ENCODE measurements at regions not wholly inside any gene's neighbourhood (a gene's known extent, or its start where the extent isn't known, plus 50 kb on each side); places are given as distances from the start of the nearest gene placed in this dataset.
"Not testable (repeated sequence)": the region's sequence is repeated elsewhere in the genome, so short reads cannot be mapped to it uniquely, and the experiment has no call there.

DNA sequence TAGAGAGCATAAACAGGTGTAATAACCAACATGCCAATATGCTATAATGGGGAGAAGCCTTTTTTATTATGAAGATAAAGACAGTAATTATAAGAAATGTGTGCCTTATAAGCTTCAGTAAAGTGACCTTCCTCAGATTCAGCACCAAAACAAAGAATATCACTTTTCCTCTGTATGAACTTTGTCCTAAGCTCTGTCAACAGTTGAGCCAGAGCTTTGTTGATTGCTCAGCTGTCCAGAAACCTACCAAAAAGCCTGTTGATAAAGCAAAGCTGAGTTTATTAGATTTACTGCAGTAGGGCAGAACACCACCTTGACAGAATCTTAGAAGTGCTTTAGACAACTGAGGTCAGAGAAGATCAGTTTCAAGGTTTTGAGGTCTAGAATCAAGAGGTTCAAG is 635.3 kb downstream of the EDEM1 start:
- DNase-seq (ENCODE audit: low spot score) = no peak

DNA sequence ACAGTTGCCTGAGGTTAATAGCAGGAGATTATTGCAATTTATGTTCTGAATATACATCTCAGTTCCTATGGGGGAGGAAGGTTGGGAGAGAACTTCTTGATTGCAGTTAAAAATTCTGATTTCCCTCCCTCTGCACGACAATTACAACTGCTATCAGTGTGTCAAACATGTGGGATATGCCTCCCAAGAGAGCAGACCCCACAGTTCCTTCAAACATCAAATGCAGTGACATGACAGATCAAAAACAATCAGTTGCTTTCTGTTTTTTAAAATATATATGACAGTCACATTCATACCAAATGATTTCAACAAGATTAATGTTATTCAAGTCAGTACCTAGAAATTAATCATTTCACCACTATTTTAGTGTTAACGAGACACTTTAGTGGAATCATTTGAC is 639.0 kb downstream of the EDEM1 start:
- DNase-seq (ENCODE audit: low spot score) = no peak

DNA sequence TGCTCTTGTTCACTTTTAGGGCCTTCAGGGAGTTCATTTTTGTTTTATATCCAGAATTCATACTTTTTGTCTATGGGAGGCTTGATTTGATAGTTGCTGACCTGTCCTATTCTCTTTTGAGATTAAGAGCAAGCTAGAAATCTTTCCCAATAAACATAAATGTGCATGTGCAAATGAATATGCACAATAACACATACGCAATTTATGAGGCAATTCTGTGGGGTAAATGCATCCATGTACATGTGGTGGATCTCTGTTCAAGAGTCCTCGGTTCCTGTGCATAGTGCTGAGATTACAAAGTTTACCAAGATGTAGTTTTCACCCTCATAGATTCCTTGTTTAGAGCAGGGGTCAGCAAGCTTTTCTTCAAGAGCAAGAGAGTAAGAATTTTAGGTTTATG is 640.7 kb downstream of the EDEM1 start:
- no peak for DNase-seq (ENCODE audit: low spot score)

DNA sequence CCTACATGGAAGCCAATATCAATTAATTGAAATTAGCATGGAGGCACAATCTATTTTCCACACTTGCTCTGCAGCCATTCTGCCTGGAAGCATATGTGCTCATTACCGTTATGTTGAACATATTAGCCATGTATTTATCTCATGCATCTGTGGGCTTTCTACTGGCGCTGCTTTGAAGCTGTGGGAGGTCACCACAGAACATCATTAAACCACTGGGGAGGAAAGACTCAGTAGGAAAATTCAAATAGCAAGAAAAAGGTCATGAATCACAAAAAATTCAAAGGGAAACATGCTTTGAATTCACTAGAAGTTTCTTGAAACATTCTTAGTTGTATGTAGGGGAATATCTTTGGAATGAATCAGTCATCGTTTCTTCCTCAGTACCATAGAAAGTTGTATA is 652.5 kb downstream of the EDEM1 start:
- no peak for DNase-seq (ENCODE audit: low spot score)

DNA sequence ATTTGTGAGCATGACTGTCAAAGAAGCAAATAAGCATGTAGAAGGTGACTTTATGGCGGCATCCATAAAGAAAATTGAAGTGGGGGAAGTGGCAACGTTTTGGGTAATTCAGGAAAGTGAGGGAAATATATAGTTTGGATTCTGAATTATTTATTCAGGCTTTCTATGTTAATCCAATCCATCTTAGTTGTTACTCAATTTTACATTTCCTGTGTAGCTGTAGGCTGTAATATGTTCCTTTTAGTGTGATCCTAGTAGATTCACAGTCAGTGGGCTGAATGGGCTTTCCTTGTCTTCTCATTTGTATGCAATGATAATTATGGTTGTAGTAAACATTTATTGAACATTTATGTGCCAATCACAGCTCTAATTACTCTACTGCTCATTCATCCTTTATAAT is 654.1 kb downstream of the EDEM1 start:
- no peak for DNase-seq (ENCODE audit: low spot score)

DNA sequence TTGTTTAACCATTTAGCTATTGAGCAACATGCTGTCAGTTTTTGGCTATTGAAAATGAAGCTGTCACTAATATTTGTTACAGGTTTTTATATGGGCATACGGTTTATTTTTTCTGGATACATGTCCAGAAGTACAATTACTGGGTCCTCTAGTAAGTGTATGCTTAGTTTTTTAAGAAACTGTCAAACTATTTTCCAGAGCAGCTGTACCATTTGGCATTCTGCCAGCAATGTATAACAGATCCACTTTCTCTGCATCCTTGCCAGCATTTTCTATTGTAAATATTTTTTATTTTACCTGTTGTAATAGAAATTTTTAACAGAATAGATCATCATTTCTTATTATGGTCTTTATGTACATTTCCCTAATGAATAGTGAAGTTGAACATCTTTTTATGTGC is 658.8 kb downstream of the EDEM1 start:
- no peak for DNase-seq (ENCODE audit: low spot score)

DNA sequence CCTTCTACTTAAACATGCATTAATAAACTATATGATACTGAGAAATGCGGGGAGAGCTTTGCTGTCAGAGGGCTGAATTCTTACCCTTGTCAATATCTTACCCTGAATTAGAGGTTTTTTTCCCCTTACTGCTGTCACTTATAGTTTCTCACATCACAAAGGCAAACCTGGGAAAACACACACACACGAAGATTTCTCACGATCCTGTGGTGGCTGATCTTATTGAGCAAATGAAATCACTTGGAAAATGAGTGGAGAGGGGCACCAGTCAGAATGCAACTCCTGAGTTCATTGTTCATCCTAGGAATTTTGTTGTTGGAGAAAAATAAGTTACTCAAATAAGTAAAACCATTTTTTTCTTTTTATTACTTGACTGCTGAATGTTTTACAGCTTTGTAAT is 673.6 kb downstream of the EDEM1 start:
- no peak for DNase-seq (ENCODE audit: low spot score)

DNA sequence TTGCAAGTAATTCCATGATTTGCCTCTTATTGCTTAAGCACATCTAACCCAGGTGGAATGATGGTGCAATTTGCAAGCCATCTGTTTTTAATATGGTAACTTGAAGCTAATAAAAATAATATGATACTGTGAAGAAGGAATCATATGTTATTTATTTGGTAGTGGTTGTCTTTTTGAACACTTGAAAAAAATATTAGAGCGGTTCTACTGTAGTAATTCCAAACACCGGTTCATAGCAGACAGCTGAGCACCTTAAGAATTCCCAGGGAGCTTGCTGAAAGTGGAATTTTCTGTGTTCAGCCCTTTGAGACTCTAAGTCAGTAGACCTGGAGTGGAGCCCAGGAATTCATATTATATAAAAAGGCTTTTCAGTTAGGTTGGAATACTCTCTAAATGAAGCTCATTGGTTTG is 687.4 kb downstream of the EDEM1 start:
- no peak for DNase-seq (ENCODE audit: low spot score)

DNA sequence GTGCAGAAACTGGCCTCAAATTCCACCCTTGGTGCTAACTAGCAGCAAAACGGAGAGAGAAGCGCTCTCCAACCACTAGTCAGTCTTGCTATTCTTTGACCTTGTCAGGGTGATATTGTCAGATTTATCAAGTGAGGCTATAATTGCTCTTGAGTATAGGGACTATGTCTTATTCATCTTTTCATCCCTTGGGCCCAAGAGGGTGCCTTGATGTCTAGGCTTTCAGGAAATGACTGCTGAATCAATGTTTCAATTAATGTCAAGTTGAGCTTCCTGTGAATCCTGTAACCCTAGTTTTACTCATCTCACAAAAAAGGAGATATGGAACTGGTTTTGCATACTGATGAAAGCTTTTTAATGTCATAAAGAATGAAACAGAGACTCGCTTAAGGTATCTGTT is 701.3 kb downstream of the EDEM1 start:
- DNase-seq (ENCODE audit: low spot score) = no peak

DNA sequence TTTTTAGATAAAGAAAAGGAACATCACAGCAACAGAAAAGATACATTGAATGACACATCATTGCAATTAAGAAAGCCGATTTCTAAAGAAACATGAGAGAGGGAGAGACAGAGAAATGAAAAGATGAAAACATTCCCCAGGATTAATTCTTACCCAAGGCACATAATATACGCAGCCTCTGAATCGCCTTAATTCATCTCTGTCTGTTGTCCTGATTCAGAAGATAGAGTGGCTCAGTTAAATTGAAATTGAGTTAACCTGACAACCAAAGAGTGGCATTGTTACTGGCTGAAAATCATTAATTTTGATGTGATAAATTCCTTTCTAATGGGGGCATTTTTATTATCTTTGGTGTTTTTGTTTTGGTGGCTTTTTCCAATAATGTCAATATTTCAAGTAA is 701.9 kb downstream of the EDEM1 start:
- DNase-seq (ENCODE audit: low spot score) = no peak

DNA sequence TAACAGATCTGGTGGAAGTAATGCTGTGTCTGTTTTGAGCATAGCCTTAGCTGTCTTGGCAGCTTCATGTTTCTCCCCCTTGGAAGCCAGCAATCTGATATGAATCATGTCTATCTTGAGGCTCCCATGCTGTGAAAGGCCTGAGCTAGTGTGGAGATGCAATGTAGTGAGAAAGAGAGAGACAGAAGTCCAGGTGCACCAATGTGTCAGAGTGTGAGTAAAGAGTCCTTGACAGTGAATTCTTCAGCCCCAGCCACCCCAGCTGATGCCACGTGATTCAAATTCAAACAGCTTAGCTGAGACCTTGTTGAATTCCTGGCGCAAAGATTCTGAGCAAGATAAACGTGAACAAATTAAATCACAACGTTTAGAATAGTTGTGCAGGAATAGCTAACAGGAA is 704.2 kb downstream of the EDEM1 start:
- DNase-seq (ENCODE audit: low spot score) = no peak

DNA sequence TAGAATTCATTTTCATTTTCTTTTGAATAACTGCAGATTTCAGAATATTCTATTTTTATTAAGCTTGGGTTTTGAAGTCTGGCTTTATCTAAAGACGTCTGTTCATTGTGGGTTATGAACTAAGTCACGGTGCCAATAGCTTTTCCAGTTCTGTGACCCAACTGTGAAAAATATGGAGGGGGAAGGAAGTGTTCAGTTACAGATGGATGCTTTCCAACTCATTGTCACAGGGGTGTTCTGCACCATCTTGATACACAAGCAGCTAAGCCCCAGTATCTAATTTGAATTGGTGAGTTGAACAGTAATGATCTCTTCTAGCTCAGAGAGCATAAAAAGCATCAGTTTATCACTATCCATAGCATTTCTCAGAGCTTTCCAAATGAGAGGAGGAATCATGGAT is 710.6 kb downstream of the EDEM1 start:
- DNase-seq (ENCODE audit: low spot score) = no peak

DNA sequence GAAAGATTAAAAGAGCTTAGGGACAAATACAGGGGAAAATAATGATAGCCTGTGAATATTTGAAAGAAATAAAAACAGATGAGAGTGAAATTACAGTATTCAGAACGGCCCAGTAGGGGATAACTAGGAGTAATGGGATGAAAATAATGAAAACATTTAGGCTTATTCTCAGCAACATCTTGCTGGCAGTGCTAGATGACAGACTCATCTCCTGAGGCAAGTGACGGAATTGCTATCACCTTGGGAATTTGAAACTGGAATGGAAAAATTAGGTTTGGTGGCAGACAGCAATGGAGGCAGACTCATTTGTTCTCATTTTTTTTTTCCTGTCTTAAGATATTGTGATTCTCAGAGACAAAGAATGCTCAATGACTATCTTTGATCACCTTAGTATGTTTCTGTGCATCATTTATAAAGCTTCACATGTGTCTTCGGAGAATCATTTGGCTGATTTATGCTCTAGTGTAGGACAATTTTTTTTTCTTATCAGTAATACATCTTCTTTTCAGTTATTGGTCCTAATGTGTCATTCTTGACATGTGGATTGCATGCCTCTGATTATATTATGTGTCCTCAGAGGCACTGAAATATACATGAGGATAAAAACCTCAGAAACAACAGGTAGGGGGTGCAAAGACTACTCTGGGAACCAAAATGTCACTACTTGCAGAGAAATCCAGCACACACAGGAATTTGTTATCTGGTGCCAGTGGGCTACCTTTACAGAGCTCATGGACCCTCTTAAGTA is 711.7 kb downstream of the EDEM1 start:
- DNase-seq (ENCODE audit: low spot score) = no peak

DNA sequence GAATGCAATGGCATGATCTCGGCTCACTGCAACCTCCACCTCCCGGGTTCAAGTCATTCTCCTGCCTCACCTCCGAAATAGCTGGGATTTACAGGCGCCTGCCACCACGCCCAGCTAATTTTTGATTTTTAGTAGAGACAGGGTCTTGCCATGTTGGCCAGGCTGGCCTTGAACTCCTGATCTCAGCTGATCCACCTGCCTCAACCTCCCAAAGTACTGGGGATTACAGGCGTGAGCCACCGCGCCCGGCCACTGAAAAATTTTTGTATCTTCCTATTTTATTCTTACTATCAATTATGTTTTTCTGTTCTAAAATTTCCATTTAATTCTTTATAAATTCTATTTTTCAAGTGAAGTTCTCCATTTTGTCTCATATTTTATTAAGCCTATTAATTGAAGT is 730.4 kb downstream of the EDEM1 start:
- DNase-seq (ENCODE audit: low spot score) = no peak

DNA sequence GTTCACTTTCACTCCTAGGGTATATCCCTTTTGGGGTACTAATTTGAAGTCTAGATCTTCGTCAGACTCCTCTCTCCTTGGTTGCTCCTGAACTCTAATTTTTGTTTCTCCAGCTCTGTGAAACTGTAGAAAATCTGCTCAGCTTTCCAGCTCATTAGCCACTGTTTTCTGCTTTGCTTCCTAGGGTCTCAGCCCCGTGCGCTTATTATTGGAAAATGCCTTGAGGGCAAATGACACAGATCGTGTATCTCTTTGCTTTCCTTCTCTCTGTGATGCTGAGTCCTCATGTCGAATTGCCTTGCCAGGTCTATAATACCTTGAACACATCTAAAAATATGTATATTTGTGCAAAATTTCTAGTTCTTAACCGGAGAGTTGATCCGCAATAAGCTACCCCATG is 731.1 kb downstream of the EDEM1 start:
- no peak for DNase-seq (ENCODE audit: low spot score)

DNA sequence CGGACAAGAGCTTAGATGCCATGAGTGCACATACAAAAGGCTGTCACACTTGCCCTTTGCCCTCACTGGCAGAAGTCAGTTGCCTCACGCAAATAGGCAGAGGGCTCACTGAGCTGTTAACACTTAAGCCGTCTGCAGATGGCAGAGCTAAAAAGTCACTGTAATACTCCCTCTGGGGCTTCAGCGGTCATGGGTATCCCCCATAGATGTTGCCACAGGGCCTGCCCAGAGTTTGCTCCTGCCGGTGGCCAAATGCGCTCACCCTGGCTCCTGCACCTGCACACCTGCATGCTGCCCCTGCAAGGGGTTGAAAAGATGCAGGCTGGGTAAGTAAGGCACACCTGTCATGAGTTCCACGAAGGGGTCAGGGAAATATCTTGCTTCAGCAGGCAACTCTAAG is 741.5 kb downstream of the EDEM1 start:
- DNase-seq (ENCODE audit: low spot score) = no peak

DNA sequence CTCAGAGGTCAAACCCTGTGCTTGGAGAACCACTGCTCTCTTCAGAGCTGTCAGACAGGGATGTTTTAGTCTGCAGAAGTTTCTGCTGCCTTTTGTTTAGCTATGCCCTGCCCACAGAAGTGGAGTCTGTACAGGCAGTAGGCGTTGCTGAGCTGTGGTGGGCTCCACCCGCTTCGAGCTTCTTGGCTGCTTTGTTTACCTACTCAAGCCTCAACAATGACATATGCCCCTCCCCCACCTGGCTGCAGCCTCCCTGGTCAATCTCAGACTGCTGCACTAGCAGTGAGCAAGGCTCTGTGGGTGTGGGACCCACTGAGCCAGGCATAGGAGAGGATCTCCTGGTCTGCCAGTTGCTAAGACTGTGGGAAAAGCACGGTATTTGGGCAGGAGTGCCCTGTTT is 756.6 kb downstream of the EDEM1 start:
- not testable (repeated sequence) for DNase-seq (ENCODE audit: low spot score)

DNA sequence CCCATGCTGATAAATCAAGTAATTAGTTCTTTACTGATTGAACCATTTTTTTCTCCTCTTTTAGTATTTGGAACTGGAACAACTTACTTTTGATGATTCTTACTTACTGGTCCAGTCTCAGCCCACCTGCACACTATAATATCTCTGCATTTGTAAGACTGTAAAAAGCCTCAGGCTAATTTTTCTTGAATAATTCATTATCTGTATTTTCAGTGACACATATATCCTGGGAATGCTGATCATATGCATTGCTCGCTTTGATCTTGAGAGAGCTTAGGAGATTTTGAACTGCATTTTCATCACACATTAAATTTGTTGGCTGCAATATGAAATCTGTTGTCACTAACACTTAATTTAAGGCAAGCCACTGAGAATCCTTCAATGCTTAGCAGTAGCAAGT is 760.6 kb downstream of the EDEM1 start:
- DNase-seq (ENCODE audit: low spot score) = no peak

DNA sequence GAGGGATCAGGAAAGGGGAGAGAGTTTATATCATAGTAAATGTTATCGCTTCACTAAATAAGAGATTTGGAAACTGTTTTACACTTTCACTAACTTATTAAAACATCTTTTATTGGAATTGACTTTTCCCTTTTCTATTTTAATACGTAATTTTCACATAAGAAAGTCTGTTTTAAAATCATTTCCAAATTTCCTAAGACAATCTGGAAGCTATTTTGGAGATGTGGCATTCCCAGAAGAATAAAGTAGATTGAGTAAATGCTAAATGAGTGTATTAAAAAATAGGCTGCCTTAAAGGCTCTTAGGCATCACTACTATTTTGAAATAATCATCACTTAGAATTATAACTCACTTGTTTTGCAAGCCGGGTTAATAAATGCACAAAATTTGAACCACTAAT is 763.5 kb downstream of the EDEM1 start:
- no peak for DNase-seq (ENCODE audit: low spot score)

DNA sequence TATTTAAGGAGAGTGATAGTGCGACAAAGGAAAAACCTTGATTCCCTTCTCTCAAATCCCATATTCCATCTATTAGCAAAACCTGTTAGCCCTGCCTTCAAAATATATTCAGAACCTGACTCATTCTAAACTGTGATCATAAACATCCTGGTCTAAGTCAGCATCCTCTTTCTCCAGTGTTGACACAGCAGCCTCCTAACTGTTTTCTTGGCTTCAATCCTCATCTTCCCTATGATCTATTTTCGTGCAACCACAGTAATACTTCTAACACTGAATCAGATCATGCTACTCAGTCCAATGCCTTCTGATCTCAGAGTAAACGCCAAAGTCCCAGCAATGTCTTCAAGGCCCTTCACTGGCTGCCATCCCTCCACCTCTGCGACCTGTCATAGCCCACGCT is 785.1 kb downstream of the EDEM1 start:
- no peak for DNase-seq (ENCODE audit: low spot score)

DNA sequence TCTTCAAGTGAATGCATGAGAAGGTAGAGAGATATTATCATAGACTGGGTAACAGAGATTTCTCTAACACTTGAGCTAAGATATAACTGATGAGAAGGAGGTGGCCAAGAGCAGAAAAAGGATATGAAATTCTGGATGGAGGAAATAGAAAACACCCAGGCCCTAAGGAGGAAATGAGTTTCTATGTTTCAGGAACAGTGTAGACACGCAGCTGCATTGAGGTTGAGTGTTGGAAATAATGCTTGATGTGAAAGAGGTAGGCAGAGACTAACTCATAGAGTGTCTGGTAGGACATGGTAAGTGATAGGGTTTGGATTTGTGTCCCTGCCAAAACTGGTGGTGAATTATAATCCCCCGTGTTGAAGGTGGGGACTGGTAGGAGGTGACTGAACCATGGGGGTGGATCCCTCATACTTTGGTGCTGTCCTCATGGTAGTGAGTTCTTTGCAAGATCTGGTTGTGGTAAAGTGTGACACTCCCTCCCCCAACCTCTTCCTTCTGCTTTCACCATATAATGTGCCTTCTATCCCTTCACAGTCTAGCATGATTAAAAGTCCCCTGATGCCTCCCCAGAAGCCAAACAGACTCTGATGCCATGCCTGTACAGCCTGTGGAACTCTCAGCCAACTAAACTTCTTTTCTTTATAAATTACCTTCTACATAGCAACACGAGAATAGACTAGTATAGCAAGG is 787.3 kb downstream of the EDEM1 start:
- no peak for DNase-seq (ENCODE audit: low spot score)

DNA sequence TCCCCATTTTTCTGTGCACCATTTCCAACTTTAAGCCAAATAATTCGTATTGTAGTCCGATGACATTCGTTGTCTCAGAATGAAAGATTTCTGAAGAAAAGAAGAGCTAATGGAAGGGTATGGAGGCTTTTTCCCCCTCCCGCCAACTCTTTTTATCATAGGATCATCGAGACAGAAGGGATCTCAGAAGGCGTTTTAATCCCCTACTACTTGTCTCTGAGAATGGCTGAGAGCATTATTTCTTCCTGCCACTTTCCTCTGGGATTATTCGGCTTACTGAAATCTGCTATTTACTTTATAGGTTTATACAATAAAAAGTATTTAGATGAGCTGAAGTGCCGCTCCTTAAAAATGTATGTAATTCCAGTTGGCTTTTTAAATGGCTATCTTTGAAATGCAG is 789.8 kb downstream of the EDEM1 start:
- no peak for DNase-seq (ENCODE audit: low spot score)

DNA sequence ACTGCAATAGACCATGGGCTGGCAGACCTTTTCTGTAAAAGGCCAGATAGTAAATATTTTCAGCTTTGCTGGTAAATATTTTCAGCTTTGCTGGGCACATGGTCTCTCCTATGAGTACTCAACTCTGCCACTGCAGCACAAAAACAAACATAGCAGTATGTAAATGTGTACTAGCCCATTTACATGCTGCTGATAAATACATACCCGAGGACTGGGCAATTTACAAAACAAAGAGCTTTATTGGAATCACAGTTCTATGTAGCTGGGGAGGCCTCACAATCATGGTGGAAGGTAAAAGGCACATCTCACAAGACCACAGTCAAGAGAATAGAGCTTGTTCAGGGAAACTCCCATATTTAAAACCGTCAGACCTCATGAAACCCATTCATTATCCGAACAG is 793.0 kb downstream of the EDEM1 start:
- no peak for DNase-seq (ENCODE audit: low spot score)

DNA sequence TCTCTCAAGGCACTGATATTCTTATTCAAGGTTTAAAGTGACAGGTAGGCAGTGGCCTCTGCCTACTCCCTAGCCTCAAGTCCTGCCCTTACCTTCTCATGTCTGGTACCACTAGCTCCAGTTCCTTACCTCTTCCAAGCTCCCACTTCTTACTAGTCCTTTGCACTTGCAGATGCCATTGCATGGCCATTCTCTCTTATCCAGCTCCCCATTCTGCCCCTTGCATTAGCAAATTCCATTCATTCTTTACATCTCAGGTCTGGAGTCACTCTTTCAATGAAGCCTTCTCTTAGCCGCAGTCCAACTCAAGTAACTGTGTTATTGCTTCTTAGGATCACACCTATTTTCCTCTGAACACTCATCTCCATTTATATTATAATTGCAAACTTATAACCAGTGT is 807.1 kb downstream of the EDEM1 start:
- no peak for DNase-seq (ENCODE audit: low spot score)
